Keratinocyte (primary cell): ENCODE measurements at regions not wholly inside any gene's neighbourhood (a gene's known extent, or its start where the extent isn't known, plus 50 kb on each side); places are given as distances from the start of the nearest gene placed in this dataset.

Experiments
- CTCF ChIP-seq, 3 experiments: IDR thresholded peaks in 1 of 3; conservative IDR thresholded peaks in 1 of 3; optimal IDR thresholded peaks in 1 of 3; 2 replicates in 2 of 3; 3 replicates in 1 of 3; pipeline versions ENCODE3 to v1.5.1; 2011; ENCODE audit warnings: low read length in 3 of 3, mild to moderate bottlenecking in 3 of 3, moderate library complexity in 2 of 3, control low read depth in 1 of 3, inconsistent platforms in 1 of 3; ENCODE audit not compliant: insufficient read depth in 2 of 3; ENCODE audit errors: extremely low read depth in 1 of 3
- EZH2 ChIP-seq: IDR thresholded peaks from one replicate; pipeline ENCODE4 v1.6.1; 2012; ENCODE audit warnings: inconsistent platforms, mild to moderate bottlenecking, low read length, moderate library complexity

- TF ChIP-seq CTCF (optimal IDR thresholded peaks at IDR 0.05 in 1 of 3, IDR thresholded peaks at IDR 0.05 in 1 of 3, conservative IDR thresholded peaks at IDR 0.05 in 1 of 3; ENCODE audit: extremely low read depth in 1 of 3, insufficient read depth in 2 of 3, low read length in 3 of 3) (no peak), EZH2 (no peak)
Measured at GRCh38 chr4:24190761-24191695, 301.2 kb upstream of the PPARGC1A start.
